ENCODE measurements at regions not wholly inside any gene's neighbourhood (a gene's known extent, or its start where the extent isn't known, plus 50 kb on each side); places are given as distances from the start of the nearest gene placed in this dataset.

DNA sequence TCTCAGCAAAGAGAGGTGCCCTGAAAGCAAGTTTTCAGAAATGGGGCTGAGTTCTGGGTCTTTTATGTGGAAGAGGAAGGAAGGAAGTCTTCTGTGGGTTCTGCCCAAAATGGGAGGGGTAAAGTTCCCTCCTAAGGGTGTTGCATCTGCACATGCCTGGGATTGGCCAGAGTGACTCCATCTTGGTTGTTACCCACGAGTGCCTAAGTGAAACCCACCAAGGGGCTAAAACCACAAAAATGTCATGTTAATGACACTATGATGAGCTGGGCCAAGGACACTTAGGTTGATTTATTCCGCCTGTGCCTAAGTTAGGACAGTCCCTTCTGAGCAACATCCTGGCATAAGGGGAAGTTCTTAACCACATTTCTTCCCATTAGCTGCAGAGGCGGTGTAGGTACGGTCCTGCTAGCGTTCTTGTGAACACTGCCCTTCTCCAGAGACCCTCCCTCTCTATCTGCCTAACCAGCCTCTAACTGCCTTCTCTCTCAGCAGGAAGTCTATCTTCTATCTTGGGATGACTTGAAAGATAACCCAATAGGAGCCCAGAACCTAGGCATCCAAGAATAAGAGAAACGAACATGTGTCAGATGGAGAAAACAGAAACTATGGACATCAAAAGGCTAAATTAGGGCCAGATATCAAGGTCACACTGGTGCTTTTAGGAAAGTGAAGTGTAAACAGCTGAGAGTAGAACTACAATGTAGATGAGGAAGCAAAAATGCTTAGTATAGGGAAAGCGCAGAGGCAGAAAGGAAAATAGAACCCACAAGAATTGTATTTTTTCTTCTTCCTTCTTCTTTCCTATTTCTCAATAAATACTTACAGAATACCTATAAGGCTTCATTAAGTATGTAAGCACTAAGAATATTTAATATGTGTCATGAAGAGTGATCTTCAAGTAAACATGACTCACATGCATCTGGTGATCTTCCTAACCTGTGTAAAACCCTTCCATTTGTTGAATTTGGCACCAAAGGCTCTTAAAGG is 104.2 kb upstream of the AMN1 start:
- TF ChIP-seq, protein P1, sequence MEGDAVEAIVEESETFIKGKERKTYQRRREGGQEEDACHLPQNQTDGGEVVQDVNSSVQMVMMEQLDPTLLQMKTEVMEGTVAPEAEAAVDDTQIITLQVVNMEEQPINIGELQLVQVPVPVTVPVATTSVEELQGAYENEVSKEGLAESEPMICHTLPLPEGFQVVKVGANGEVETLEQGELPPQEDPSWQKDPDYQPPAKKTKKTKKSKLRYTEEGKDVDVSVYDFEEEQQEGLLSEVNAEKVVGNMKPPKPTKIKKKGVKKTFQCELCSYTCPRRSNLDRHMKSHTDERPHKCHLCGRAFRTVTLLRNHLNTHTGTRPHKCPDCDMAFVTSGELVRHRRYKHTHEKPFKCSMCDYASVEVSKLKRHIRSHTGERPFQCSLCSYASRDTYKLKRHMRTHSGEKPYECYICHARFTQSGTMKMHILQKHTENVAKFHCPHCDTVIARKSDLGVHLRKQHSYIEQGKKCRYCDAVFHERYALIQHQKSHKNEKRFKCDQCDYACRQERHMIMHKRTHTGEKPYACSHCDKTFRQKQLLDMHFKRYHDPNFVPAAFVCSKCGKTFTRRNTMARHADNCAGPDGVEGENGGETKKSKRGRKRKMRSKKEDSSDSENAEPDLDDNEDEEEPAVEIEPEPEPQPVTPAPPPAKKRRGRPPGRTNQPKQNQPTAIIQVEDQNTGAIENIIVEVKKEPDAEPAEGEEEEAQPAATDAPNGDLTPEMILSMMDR (IDR thresholded peaks at IDR 0.05): no peak
- TF ChIP-seq POLR2AphosphoS5 (IDR thresholded peaks at IDR 0.05): no peak

Measured in transverse colon (tissue), 4 donors.